ENCODE measurements at regions not wholly inside any gene's neighbourhood (a gene's known extent, or its start where the extent isn't known, plus 50 kb on each side); places are given as distances from the start of the nearest gene placed in this dataset.

DNA sequence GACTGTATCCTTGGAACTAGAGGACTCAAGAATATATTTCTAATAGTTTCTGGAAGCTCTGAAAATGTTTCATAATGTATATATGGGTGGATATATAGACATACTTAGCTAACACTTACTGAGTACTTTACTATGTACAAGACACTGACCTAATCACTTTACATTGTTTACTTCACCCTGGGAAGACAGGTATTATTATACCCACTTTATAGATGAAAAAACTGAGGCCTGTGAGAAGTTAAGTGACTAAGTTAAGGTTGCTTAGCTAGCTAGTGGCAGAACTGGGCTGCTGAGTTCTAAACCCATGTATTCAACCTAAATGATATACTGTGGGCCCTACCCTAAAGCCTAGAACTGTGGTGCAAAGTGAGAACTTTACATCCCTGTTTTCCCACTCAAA lies 79.1 kb upstream of the SSTR1 start:
- DNase-seq (ENCODE audit: low read depth) = no peak
- no peaks in the 10 kb centered on the region for H3K36me3 ChIP-seq (ENCODE audit: insufficient read depth, low read length)
- no peaks in the 10 kb centered on the region for H3K27me3 ChIP-seq (ENCODE audit: insufficient read depth, low read length)
- H3K4me3 Mint-ChIP-seq (ENCODE audit: unreplicated experiment) = no peak overlapping the region
- H3K4me3 ChIP-seq (ENCODE audit: insufficient read depth, low read depth, low read length) = no peak overlapping the region
- no peaks in the 10 kb centered on the region for H3K9me3 ChIP-seq (ENCODE audit: insufficient read depth, low read depth, low read length)
- H3K9me3 Mint-ChIP-seq (ENCODE audit: unreplicated experiment) = no peaks in the 10 kb centered on the region
- no peaks in the 10 kb centered on the region for H3K4me1 ChIP-seq (ENCODE audit: insufficient read depth, low read length)
- H3K79me2 ChIP-seq (ENCODE audit: insufficient read depth, low read length) = no peaks in the 10 kb centered on the region
- H3K9ac ChIP-seq (ENCODE audit: low read length) = no peak overlapping the region
- H3K27me3 Mint-ChIP-seq (ENCODE audit: low read depth, unreplicated experiment) = no peaks in the 10 kb centered on the region
- no peak overlapping the region for H3K27ac Mint-ChIP-seq (ENCODE audit: unreplicated experiment)
- H3K4me2 ChIP-seq (ENCODE audit: low read length) = no peak overlapping the region
- TF ChIP-seq, protein P1, sequence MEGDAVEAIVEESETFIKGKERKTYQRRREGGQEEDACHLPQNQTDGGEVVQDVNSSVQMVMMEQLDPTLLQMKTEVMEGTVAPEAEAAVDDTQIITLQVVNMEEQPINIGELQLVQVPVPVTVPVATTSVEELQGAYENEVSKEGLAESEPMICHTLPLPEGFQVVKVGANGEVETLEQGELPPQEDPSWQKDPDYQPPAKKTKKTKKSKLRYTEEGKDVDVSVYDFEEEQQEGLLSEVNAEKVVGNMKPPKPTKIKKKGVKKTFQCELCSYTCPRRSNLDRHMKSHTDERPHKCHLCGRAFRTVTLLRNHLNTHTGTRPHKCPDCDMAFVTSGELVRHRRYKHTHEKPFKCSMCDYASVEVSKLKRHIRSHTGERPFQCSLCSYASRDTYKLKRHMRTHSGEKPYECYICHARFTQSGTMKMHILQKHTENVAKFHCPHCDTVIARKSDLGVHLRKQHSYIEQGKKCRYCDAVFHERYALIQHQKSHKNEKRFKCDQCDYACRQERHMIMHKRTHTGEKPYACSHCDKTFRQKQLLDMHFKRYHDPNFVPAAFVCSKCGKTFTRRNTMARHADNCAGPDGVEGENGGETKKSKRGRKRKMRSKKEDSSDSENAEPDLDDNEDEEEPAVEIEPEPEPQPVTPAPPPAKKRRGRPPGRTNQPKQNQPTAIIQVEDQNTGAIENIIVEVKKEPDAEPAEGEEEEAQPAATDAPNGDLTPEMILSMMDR (IDR thresholded peaks at IDR 0.05; ENCODE audit: insufficient read depth, low read depth, low read length) = no peak
- TF ChIP-seq EZH2 (IDR thresholded peaks at IDR 0.05; ENCODE audit: insufficient read depth, low read length) = no peak
- no peaks in the 10 kb centered on the region for H4K20me1 ChIP-seq (ENCODE audit: insufficient read depth, low read length)
- FAIRE-seq = no peak
- no peaks in the 10 kb centered on the region for H3K36me3 Mint-ChIP-seq (ENCODE audit: low read depth, unreplicated experiment)
- H3K4me1 Mint-ChIP-seq (ENCODE audit: low read depth, unreplicated experiment) = no peaks in the 10 kb centered on the region
- no peak overlapping the region for H3K27ac ChIP-seq (ENCODE audit: low read depth, low read length)
- no peak overlapping the region for H2AFZ ChIP-seq (ENCODE audit: low read depth, low read length)

DNA sequence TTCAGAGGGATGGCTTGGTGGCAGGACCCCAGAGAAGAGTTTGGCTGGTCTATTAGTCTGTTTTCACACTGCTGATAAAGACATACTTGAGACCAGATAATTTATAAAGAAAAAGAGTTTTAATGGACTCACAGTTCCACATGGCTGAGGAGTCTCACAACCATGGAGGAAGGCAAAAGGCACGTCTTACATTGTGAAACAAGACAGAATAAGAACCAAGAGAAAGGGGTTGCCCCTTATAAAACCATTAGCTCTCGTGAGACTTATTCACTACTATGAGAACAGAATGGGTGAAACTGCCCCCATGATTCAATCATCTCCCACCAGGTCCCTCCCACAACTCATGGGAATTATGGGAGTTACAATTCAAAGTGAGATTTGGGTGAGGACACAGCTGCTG lies 78.5 kb upstream of the SSTR1 start:
- H3K27me3 Mint-ChIP-seq (ENCODE audit: low read depth, unreplicated experiment) = no peaks in the 10 kb centered on the region
- Histone ChIP-seq H3K79me2 (ENCODE audit: insufficient read depth, low read length) (no peaks in the 10 kb centered on the region), H3K4me2 (ENCODE audit: low read length) (no peak overlapping the region), H4K20me1 (ENCODE audit: insufficient read depth, low read length) (no peaks in the 10 kb centered on the region), H3K9ac (ENCODE audit: low read length) (no peak overlapping the region), H3K36me3 (ENCODE audit: insufficient read depth, low read length) (no peaks in the 10 kb centered on the region), H3K4me1 (ENCODE audit: insufficient read depth, low read length) (no peaks in the 10 kb centered on the region), H3K4me3 (ENCODE audit: insufficient read depth, low read depth, low read length) (no peak overlapping the region), H3K27me3 (ENCODE audit: insufficient read depth, low read length) (no peaks in the 10 kb centered on the region), H3K9me3 (ENCODE audit: insufficient read depth, low read depth, low read length) (no peaks in the 10 kb centered on the region), H2AFZ (ENCODE audit: low read depth, low read length) (no peak overlapping the region), H3K27ac (ENCODE audit: low read depth, low read length) (no peak overlapping the region)
- TF ChIP-seq, protein P1 (IDR thresholded peaks at IDR 0.05; ENCODE audit: insufficient read depth, low read depth, low read length) = no peak
- no peak for TF ChIP-seq EZH2 (IDR thresholded peaks at IDR 0.05; ENCODE audit: insufficient read depth, low read length)
- H3K4me1 Mint-ChIP-seq (ENCODE audit: low read depth, unreplicated experiment) = no peaks in the 10 kb centered on the region
- FAIRE-seq = no peak
- no peaks in the 10 kb centered on the region for H3K9me3 Mint-ChIP-seq (ENCODE audit: unreplicated experiment)
- DNase-seq (ENCODE audit: low read depth) = no peak
- no peak overlapping the region for H3K4me3 Mint-ChIP-seq (ENCODE audit: unreplicated experiment)
- H3K36me3 Mint-ChIP-seq (ENCODE audit: low read depth, unreplicated experiment) = no peaks in the 10 kb centered on the region
- H3K27ac Mint-ChIP-seq (ENCODE audit: unreplicated experiment) = no peak overlapping the region

DNA sequence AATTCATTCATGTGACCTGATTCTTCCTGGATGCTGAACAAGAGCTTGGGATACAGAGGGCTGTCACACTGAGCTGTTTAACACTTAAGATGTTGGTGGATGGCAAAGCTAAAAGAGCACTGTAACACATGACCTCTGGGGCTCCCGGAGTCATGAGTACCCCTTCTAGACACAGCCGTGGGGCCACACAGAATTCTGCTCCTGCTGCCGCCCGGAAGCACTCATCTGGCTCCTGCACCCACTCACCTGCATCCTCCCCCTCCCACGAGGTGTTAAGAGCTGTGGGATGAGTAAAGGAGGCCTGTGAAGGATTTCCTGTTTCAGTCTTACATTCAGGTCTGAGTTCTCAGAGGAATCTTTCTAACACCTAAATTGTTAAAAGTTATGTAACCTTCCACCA lies 78.0 kb upstream of the SSTR1 start:
- Histone ChIP-seq H3K4me1 (ENCODE audit: insufficient read depth, low read length) (no peaks in the 10 kb centered on the region), H3K27ac (ENCODE audit: low read depth, low read length) (no peak overlapping the region), H3K79me2 (ENCODE audit: insufficient read depth, low read length) (no peaks in the 10 kb centered on the region), H3K9ac (ENCODE audit: low read length) (no peak overlapping the region), H3K4me3 (ENCODE audit: insufficient read depth, low read depth, low read length) (no peak overlapping the region), H2AFZ (ENCODE audit: low read depth, low read length) (no peak overlapping the region), H3K9me3 (ENCODE audit: insufficient read depth, low read depth, low read length) (no peaks in the 10 kb centered on the region), H3K27me3 (ENCODE audit: insufficient read depth, low read length) (no peaks in the 10 kb centered on the region), H3K4me2 (ENCODE audit: low read length) (no peak overlapping the region), H4K20me1 (ENCODE audit: insufficient read depth, low read length) (no peaks in the 10 kb centered on the region), H3K36me3 (ENCODE audit: insufficient read depth, low read length) (no peaks in the 10 kb centered on the region)
- no peaks in the 10 kb centered on the region for H3K36me3 Mint-ChIP-seq (ENCODE audit: low read depth, unreplicated experiment)
- DNase-seq (ENCODE audit: low read depth) (no peak), FAIRE-seq (no peak)
- H3K27ac Mint-ChIP-seq (ENCODE audit: unreplicated experiment) = no peak overlapping the region
- no peaks in the 10 kb centered on the region for H3K9me3 Mint-ChIP-seq (ENCODE audit: unreplicated experiment)
- H3K27me3 Mint-ChIP-seq (ENCODE audit: low read depth, unreplicated experiment) = no peaks in the 10 kb centered on the region
- no peaks in the 10 kb centered on the region for H3K4me1 Mint-ChIP-seq (ENCODE audit: low read depth, unreplicated experiment)
- TF ChIP-seq, protein P1 (IDR thresholded peaks at IDR 0.05; ENCODE audit: insufficient read depth, low read depth, low read length) = no peak
- no peak for TF ChIP-seq EZH2 (IDR thresholded peaks at IDR 0.05; ENCODE audit: insufficient read depth, low read length)
- no peak overlapping the region for H3K4me3 Mint-ChIP-seq (ENCODE audit: unreplicated experiment)

Measured in astrocyte (in vitro differentiated cells and primary cell).